HG02981 (cell line): ENCODE measurements at regions not wholly inside any gene's neighbourhood (a gene's known extent, or its start where the extent isn't known, plus 50 kb on each side); places are given as distances from the start of the nearest gene placed in this dataset.

Experiments used
- ATAC-seq: cut with Tn5 transposase; IDR thresholded peaks from one replicate; pipeline ENCODE4 v1.9.1; 2021; ENCODE audit warnings: mild to moderate bottlenecking, moderate library complexity; ENCODE audit not compliant: unreplicated experiment

DNA sequence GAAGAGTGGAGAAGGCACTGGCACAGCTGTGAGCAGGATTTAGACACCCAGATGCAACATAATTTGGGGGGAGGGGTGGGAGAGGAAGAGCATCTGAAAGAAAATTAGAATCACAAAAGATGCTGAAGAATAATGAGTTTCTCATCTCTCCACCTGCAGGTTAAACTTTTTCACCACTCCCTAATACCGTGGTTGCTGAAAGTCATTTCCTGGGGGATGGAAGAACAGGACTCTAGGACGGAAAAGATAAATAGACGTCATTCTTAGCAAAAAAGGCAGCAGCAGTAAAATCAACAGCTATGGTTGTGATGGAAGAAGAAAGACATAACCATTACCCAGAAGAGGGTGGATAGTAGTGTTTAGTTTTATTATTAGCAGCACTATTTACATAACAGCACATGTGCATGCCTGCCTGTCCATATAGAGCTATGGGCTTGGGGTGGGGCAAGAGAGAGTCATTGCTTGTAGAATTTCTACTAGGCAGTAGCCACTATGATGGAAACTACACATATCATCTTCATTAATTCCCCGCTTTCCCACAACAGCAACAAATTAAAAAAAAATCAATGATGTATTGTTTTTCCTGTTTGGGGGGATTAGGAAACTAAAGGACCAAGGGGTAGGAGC lies 212.2 kb downstream of the TRIB2 start:
- no peak for ATAC-seq

DNA sequence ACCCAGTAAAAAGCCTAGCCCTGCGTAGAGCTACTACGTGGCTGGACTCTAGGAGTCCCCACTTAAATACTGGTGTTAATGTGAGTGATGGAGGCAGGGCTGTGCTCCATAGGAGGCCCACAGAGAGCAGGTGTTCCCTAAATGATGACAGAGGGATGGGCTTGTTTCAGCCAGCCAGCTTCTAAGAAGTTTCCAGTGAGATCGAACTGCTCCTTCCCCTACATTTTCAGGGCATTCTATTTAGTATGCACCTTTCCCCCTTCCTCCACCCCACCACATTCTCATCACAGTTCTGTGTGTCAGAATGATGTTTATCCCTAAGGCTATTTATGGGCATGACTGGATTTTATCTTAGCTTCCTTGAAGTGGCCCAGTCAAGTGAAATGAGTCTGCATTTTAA lies 213.0 kb downstream of the TRIB2 start:
- no peak for ATAC-seq

DNA sequence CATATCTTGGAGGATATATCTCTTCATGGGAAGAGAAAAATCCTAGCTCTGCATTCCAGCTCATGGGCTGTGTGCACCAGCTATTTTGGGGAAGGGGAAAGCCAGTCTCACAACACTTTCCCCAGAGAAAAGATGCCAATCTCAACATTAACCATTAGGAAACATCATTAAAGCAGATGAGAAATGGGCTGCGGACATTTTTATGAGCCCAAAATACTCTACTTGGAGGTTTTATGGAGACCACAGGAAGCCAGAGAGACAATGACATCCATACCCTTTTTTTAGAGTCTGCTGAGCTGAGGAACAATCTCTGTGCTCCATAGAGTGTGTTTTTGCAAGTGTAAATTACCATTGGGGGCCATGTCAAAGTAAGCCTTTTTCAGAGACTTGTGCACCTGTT lies 213.7 kb downstream of the TRIB2 start:
- no peak for ATAC-seq

DNA sequence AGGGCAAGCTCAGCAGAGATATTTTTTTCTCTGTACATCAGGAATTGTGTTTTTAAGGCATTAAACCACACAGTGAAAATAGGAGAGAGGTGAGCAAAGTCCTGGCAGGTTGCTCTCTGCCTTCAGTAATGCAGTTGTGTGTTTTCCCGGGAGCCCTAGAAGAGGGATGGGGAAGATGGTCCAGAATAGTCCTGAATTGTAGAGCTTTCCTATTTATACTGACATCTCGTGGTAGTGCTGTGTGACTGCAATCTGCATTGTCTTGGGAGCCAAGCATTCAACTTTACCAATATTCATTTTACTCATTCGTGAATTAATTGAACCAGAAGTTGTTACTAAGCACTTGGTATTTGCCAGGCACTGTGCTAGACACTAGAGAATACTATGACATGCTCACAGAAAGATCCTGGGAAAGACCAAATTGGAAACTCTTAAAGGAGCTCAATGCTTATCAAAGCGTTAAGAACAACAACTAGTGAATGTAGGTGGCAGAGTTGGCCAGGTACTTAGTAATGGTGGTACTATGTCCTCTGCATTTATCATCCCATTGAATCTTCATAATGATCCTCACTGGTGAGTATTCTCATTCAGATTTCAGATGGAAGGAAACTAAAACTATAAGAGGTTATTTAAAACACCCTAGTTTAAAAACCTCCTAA lies 214.6 kb downstream of the TRIB2 start:
- ATAC-seq: no peak

DNA sequence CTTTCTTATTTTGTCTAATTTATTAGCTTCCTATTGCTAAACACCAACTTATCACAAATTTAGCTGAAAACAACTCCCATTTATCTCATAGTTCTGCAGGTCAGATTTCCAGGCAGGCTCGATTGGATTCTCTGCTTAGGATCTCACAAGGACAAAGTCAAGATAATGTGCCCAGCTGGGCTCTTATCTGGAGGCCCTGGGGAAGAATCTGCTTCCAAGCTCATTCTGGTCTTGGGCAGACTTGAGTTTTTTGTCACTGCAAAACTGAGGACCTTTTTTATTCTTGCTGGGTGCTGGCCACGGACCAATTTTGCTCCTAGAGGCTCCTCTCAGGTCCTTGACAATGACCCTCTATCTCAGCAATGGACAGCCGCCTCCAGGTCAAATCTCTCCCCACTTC lies 215.5 kb downstream of the TRIB2 start:
- no peak for ATAC-seq

DNA sequence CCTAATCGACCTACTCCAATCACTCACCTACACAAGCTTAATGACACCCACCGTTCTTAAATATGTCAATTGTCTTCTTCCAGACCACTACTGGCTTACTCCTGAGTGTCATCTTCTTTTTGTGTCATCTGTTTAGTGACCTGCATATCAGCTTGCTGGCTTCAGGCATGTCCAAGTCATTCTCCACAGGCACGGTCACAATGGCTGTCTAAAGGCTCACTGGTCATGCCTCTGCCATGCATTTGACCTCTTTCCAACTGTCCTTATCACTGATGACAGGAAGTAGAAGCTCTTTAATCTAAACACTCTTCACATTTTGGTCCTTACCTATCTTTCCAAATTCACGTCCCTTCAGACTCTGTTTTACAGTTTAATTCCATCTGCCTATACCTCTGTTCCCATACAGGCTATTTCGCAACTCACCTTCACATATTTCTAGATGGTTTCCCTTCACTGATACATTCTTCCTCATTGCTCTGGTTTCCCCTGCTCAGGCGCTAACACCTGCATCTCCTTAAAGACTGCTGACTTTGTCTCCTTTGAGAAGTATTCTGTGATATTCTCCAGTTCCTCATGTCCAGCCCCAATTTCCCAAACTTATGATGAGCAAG lies 217.5 kb downstream of the TRIB2 start:
- ATAC-seq: no peak

DNA sequence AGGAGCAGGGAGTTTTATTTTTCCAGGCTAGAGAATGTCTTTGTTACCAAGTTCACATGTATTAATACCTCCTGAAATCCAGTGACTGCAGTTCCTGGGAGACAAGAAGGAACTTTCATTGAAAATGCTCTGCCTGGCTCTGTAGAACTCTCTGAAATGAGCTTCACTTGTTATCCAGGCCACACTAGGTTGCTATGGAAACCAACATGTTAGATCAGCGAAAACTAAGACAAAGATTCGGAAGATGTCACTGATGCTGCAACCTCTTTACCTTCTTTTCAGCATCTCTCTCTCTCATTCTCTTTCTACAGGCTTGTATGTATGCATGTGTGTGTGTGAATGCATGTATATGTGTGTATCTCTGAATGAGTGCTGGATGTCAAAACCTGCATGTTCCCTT lies 218.5 kb downstream of the TRIB2 start:
- no peak for ATAC-seq

DNA sequence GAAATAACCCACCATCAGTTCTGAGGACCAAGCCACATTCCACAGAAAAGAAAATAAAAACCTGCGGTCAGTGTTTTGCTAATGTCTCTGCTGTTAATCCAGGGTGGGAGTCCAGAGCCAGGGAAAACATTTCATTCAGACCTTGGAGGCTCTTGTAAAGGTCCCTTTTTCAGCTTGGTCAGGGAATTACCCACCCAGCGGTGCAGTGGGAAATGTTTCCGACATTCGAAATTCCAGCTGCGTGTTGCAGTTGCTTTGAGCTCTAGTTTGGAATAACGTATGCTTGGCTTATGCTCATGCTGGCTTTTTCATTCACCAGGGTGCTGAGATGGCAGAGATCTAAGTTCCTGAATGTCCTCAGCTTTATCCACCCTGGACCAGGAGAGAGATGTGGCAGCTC lies 219.1 kb downstream of the TRIB2 start:
- ATAC-seq: no peak

DNA sequence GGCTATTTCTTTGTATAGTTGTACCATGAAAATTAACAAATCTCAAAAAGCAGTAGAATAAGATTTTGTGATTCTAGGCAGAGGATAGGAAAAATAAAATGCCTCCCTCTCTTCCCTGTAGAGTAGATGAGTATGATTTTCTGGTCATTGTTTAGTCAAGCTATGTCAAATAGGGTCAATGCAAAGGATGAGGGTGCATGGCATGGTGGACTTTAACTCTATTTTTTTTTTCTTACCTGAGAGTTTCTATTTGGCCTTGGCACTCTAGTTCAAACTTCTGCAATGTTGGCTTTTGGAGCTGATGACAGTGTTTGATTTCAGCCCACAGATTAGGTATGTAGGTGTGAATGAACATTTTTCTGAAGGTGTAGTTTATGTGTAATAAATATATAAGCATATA lies 224.5 kb downstream of the TRIB2 start:
- ATAC-seq: no peak

DNA sequence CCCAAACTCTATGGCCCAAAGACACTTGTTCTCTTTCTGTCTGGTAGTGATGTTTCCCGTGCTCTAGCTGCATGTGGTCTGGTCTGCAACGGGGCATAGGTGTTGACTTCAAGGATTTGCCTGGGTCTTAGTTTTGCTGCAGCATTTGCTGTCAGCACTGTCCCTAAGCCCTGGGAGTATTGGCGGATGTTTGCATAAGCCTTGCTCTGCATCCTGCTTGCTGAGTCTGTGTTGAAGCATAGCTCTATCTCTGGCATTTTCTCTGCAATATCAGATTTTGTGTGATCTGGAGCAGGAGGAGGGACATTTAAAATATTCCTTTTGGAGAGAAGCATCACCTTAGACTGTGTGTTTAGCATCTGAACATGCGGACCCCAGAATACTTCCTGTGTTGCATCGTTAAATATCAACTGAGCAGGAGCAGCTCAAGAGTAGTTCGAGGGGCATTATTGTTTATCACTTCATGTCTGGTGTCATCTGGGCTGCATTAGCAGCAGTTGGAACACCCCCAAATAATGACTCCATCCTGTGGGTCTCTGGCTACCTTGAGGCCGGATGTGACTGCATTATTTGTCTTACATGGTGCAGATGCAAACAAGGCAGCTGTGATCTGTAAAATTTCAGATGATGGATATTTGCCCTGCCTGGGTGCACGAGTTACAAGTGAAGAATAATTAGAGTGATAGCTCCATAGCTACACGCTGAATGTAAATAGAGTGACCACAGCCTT lies 231.7 kb downstream of the TRIB2 start:
- no peak for ATAC-seq

DNA sequence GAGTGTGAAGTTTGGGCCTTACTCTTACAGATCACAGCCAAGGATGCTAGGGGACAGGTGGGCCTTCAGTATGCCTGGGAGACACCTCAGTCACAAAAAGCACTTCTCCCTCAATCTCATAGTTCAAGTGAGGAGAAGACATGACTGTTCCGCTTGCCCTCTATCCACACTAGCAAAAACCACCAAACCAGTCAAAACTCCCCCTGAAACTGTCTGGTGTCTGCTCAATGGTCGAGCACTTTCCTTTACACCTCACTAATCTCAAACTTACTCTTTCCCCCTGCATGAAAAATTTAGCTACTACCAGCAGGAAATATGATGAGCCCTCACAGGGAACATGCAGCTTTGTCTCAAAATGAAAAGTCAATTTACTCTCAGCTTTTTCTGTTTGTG lies 232.2 kb downstream of the TRIB2 start:
- ATAC-seq: peak; percentile 76

DNA sequence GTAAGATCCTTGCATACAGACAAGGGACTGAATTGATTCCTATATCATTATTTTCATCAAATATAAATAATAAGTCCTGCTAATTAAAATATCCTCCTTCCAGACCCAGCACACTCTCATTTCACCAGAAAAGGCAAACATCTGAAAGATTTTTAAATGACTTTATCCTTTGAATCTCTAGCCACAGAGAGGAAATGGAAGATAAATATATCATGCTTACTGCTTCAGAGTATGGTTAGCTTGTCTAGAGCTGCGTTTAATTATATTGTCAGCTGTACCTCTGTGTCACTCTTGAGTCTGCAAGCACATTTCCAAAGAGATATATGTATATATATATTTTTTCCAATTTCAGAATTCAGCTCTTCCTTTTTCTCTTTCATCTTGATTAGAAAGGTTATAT lies 232.7 kb downstream of the TRIB2 start:
- no peak for ATAC-seq

DNA sequence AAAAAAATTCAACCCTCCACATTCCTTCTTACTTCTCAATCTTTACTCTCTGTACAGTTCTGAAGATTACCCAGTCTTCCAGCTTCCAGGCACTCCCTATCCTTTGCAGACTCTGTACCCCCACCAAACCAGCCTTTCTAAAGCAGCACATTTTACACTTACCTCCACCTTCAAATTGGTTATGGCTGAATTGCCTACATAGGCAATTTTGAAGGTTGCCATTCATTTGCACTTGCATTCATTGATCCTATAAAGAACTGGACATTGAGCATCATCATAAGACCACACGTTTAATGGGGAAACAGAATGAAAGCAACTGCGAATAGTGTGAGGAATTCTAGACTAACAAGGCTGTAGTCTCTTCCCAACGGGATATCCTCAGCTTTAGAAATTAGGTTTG lies 233.4 kb downstream of the TRIB2 start:
- no peak for ATAC-seq

DNA sequence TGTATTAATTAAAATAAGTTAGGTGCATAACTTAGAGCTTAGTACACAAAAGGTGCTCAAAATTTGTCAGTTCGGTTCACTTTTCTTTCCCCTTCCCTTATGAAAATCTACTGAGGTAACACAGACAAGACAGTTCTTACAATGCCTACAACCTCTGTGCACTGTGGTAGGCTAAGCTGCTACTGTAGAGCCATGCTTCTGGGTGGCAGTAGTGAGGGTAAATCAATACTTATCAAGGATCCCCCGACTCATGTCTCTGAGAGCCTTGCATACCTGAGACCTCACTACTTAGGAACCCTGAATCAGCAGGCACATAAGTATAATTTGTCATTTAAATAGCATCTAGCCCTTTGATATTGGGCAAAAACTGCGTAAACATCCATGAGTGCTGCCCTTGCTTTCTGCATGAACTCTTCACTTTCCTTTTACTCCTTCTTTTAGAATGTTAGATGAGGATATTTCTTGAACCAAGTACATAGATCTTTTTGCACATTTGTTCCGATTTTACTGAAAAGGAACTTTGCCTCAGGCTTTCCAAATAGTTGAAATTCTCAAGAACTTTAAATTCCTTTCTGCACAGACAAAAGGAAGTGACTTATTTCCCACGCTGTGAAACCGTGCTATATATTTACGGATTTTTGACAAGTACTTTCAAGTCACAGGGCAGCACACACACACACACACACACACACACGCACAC lies 234.4 kb downstream of the TRIB2 start:
- ATAC-seq: no peak

DNA sequence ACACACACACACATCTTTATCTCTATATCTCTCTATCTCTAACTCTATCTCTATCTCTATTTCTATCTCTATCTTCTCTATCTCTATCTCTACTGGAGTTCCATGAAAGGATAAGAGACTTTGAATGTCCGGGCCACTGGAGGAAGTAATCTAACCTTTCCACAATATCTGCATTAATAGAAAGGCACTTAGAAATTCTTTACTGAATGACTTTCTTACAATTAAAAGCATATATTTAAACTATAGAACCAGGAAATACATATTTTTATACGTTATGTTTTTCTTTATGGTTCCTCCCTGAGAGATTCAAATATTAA lies 234.9 kb downstream of the TRIB2 start:
- no peak for ATAC-seq

DNA sequence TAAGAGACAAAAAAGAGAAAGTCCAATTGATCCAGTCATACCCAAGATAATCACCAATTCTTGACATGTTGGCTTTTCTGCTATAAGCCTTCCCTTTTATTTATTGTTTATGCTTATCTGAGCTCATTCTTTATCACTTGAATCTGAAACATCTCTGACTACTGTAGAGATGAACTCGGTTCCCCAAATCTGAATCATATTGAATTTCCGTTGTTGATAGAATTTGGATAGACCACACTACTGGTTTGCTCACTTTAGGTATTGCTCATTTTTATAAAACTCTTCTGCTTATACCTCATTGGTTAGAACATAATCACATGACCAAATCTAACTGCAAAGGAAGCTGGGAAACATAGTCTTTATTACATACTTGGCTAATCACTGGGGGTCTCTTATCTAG lies 236.9 kb downstream of the TRIB2 start:
- ATAC-seq: no peak

DNA sequence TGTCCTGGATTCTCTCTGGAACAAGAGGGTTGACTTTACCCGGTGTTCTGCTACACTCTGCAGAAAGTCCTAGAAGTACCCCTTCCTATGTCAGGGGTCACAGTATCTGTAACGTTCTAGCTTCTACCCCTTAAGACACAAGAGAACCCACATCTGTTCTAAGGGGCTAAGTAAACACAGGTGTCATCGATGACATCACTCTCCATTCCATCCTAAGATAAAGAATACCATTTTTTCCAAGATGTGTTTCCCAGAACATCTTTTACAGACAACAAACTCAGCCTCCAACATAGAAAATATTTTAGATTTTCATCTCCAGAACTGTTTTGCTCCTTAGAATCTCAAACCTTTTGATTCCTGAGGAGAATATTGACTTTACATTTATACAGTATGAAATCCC lies 239.1 kb downstream of the TRIB2 start:
- no peak for ATAC-seq

DNA sequence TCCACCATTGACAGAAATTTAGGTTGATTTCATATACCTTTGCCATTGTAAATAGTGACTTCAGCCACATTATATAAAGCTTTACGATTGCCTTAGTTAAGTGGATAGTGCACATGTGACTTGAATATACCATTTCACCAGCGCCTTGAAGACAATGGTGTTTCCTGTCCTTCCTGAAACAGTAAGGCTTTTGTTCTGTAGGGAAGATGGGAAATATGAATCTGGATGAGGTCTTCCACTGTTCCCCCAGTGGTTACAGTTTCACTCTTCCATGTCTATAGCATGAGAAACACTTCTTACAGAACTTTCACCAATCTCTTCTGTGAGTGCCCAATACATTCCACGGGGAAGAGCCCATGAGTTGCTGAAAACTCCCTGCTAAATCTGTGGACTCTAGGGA lies 240.5 kb downstream of the TRIB2 start:
- no peak for ATAC-seq

DNA sequence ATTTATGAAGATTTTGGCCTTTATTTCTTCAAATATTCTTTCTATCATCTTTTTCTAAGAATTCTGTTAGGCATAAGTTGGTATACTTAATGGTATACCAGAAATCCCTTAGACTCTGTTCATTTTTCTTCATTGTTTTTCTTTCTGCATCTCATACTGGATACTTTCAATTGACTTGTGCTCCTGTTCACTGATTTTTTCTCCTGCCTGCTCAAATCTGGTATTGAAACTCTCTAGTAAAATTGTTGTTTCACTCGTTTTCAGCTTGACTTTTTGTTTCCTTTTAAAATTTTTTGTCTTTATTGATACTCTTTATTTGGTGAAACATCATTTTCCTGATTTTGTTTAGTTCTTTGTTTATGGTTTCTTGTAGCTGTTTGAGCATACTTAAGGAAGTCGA lies 243.2 kb downstream of the TRIB2 start:
- ATAC-seq: no peak

DNA sequence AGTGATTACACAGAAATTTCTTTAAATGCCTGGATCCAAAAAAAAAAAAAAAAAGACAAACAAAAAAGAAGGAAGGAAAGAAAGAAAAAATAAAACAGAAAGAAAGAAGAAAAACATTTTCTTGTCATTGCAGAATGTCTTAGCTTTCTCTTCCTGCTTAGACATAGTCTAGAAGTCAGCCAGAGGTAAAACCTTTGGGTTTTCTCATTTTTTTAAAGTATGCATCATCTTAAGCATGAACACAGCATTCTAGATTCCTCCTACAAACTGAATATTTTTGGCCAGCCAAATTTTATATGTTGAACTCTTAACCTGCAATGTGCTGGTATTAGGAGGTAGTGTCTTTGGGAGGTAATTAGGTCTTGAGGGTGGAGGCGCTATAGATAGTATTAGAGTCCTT lies 243.9 kb downstream of the TRIB2 start:
- ATAC-seq: no peak

DNA sequence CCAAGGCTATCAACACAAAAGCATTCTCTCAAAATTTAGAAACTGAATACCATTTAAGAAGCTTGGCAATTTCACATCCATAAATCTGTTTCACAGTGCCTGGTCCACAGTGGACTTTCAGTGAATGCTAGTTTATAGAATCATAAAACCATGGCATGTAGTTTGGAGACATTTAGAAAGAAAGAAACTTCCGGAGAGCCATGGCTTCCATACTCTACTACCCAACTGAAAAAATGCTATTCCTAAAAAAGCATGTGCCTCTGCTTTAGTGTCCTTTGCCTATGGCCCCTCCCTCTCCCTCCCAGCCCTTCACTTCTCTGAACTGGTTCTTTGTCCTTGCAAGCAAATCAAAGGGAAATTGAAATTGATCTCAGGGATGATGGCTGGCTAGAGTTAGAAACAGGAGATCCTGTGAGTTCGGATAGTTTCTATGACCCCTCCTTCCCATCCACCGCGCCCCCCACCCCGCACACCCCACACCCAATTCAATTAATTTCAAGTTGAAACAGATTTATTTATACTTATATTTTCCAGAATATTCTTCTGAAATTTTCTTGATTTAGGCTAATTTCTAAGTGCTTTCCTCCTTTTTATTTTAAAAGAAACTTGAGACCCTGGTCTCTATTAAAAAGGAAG lies 248.3 kb downstream of the TRIB2 start:
- ATAC-seq: no peak
